HUES6 (cell line): ENCODE measurements at regions not wholly inside any gene's neighbourhood (a gene's known extent, or its start where the extent isn't known, plus 50 kb on each side); places are given as distances from the start of the nearest gene placed in this dataset.

Source experiments
- H3K27ac ChIP-seq: 2 replicates; pipeline ENCODE4 v1.7.0; 2013; ENCODE audit warnings: low read depth, mild to moderate bottlenecking, low read length, inconsistent platforms
- H3K27me3 ChIP-seq: 2 replicates; pipeline ENCODE4 v1.6.1; 2013; ENCODE audit warnings: low read length; ENCODE audit not compliant: control insufficient read depth, insufficient read depth
- H3K36me3 ChIP-seq: 2 replicates; pipeline ENCODE4 v1.6.1; 2013; ENCODE audit warnings: low read length; ENCODE audit not compliant: control insufficient read depth, insufficient read depth
- H3K4me1 ChIP-seq: 2 replicates; pipeline ENCODE4 v1.6.1; 2013; ENCODE audit warnings: low read length; ENCODE audit not compliant: control insufficient read depth, insufficient read depth
- H3K4me3 ChIP-seq: 2 replicates; pipeline ENCODE4 v1.5.1; 2013; ENCODE audit warnings: low read depth, low read length
- H3K9ac ChIP-seq: one replicate; pipeline ENCODE4 v1.6.1; 2013; ENCODE audit warnings: mild to moderate bottlenecking, low read length
- H3K9me3 ChIP-seq: 2 replicates; pipeline ENCODE4 v1.6.1; 2013; ENCODE audit warnings: low read depth, low read length; ENCODE audit not compliant: control insufficient read depth, insufficient read depth

DNA sequence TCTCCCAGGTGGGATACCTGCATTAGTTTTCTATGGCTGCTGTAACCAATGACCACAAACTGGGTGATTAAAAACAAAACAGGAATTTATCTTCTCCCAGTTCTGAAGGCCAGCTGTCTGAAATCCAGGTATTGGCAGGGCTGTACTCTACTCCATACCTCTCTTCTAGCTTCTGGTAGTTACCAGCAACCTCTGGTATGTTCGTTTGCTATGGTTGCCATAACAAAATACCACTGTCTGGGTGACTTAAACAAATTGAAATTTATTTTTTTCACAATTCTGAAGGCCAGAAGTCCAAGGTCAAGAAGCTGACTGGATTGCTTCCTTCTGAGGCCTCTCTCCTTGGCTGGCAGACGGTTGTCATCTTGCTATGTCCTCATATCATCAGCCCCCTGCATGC, 642.1 kb upstream of the TENM3 start:
- H3K36me3 ChIP-seq: no peaks in the 10 kb centered on the region
- H3K27me3 ChIP-seq: no peaks in the 10 kb centered on the region
- no peak overlapping the region for H3K4me3 ChIP-seq
- no peaks in the 10 kb centered on the region for H3K4me1 ChIP-seq
- H3K9me3 ChIP-seq: no peaks in the 10 kb centered on the region
- H3K9ac ChIP-seq: no peak overlapping the region
- no peak overlapping the region for H3K27ac ChIP-seq

DNA sequence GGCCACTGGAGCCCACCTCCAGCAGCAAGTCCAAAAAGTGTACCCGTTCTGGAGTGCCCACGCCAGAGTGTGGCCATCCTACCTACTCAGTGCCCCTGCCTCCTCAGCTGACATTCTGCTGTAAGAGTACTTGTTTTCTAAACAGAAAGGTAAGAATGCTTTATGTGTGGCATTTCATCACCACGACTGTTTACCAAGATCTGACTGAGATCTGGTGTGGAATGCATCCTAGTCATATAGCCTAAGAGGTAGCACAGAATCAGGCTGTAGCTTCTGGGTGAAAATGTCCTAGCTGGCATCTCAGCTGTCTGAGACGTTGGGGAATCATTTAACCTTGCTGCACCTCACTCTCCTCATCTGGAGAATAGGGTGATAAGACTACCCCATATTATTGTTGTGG, 638.7 kb upstream of the TENM3 start:
- Histone ChIP-seq H3K27me3 (no peaks in the 10 kb centered on the region), H3K4me3 (no peak overlapping the region), H3K4me1 (0 out of 2 replicates have a peak, but pooled peaks cover 6% of the 10 kb centered on the region)

DNA sequence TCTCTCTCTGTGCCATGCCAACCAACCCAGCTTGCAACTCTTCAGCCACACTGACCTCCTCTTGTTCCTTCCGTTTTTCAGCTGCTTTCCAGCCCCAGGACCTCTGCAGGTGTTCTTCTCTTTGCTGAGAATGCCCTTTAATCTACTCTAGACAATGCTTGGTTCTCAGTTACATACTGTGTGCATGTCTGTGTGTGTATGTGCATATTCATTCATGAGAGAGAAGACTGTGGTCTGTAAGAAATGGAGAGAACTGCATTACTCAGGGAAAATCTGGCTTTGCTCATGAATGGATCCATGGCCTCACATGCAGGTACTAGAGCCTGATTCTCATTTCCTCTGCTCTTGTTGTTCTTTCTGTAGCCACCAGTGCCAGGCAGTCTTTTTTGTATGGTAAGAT, 636.9 kb upstream of the TENM3 start:
- H3K27me3 ChIP-seq: no peaks in the 10 kb centered on the region
- H3K9ac ChIP-seq: no peak overlapping the region
- H3K27ac ChIP-seq: no peak overlapping the region
- no peak overlapping the region for H3K4me3 ChIP-seq
- H3K36me3 ChIP-seq: no peaks in the 10 kb centered on the region
- 0 out of 2 replicates have a peak, but pooled peaks cover 6% of the 10 kb centered on the region for H3K4me1 ChIP-seq
- no peaks in the 10 kb centered on the region for H3K9me3 ChIP-seq

More for the DNA sequence above, 638.7 kb upstream of the TENM3 start:
- H3K9me3 ChIP-seq: no peaks in the 10 kb centered on the region
- H3K36me3 ChIP-seq: no peaks in the 10 kb centered on the region
- no peak overlapping the region for H3K9ac ChIP-seq
- H3K27ac ChIP-seq: no peak overlapping the region

DNA sequence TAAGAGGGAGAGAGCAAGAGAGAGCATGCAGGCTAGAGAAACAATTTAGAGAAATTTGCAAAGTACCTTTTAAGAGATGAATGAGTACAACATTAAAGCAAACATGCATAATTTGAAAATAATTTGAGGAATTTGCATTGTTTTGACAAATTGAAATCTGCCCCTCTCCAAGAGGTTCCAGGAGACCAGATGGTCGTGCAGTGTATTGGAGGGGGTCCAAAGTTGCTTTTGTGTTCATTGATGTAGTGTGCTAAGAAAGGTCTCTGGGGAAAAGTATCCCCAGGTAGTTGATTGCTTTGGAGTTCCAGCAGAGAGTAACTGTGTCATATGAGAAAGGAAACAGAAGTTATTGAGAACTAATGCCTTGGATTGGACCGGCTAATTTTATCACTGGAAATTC, 635.0 kb upstream of the TENM3 start:
- H3K9ac ChIP-seq: no peak overlapping the region
- H3K36me3 ChIP-seq: no peaks in the 10 kb centered on the region
- H3K27ac ChIP-seq: no peak overlapping the region
- no peaks in the 10 kb centered on the region for H3K27me3 ChIP-seq
- H3K9me3 ChIP-seq: no peaks in the 10 kb centered on the region
- peaks cover 6% of the 10 kb centered on the region; the same call in 1 of the 2 replicates for H3K4me1 ChIP-seq
- H3K4me3 ChIP-seq: no peak overlapping the region

DNA sequence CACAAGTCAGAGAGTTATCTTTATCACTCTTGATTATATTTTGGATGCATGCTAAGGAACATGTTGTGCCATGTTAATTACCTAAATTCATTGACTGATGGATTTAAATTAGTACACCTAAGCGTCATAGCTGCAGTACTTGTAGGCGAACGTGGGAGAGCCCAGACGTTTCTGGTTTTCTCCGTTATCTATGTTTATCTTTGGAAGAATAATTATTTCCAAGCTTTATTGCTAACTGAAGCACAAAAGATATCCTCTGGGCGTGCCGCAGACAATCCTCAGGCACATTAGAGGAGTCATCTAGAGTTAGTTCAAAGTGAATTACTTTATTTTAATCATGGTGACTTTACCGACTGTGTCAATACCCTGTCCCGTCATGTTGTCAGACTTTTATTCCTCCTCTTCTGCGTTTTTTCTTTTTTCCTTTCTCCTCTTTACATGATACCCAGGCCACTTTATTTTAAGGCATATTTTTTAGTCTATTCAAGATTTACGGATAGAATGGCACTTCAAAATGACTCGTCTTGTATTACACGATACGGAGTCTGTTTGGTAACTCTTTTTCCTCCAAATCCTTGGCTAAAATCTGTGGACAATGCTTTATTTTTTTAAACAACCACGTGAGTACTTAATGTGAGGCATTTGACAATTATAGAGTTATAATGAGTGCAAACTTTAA, 632.0 kb upstream of the TENM3 start:
- Histone ChIP-seq H3K27ac (no peak overlapping the region), H3K4me1 (peaks cover 6% of the 10 kb centered on the region; the same call in 1 of the 2 replicates), H3K36me3 (no peaks in the 10 kb centered on the region), H3K27me3 (no peaks in the 10 kb centered on the region), H3K9me3 (no peaks in the 10 kb centered on the region), H3K9ac (no peak overlapping the region), H3K4me3 (no peak overlapping the region)

DNA sequence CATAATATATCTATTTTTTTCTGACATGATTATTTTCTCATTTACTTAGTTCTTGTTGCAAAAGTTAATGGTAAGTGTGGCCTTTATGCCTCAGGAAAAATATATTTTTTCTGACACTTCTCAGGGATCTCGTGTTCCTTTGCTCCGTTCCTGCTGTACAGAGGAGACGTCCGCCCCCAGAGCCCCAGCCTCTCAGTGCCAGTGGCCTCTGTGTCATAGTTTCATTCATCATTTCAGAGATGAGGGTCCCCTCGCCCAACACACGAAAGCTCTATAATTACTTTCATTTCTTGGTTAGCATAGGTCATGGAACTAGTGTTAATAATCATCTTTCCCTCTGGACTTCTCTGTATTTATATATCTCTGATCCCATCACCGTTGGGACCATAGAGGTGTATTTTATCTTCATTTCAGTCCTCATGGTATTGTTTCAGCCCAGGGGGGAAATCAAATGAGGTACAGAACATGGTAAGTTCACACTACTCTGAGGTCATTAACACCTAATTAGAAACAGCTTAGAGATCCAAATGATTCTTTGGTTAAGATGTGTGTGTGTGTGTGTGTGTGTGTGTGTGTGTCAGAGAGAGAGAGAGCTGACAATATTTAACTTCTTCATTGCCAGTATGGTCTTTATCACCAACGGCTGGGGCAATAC, 631.1 kb upstream of the TENM3 start:
- no peaks in the 10 kb centered on the region for H3K36me3 ChIP-seq
- no peak overlapping the region for H3K9ac ChIP-seq
- H3K9me3 ChIP-seq: no peaks in the 10 kb centered on the region
- no peak overlapping the region for H3K27ac ChIP-seq
- H3K4me3 ChIP-seq: no peak overlapping the region
- no peaks in the 10 kb centered on the region for H3K27me3 ChIP-seq
- H3K4me1 ChIP-seq: peaks cover 6% of the 10 kb centered on the region; the same call in 1 of the 2 replicates

DNA sequence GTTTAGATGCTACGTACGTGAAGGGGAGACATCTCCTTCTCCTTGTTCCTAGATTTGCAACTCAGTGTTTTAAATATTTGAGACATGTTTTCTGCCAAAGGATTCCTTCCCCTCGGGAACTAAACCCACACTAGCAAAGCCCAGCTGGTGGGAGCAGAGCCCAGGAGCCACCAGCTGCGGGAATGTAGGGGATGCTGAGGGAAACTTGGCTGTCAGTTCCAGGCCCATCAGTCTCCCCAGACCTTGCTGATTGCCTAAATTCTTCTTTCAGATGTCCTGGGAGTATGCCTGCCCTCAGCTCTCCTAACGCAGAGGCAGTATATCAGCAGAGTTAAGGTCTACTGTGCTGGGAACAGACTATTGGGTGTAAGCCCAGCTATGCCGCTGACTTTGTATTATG, 630.0 kb upstream of the TENM3 start:
- Histone ChIP-seq H3K36me3 (no peaks in the 10 kb centered on the region), H3K4me1 (peaks cover 6% of the 10 kb centered on the region; the same call in 1 of the 2 replicates), H3K27me3 (no peaks in the 10 kb centered on the region), H3K9ac (no peak overlapping the region), H3K9me3 (no peaks in the 10 kb centered on the region), H3K4me3 (no peak overlapping the region), H3K27ac (no peak overlapping the region)

DNA sequence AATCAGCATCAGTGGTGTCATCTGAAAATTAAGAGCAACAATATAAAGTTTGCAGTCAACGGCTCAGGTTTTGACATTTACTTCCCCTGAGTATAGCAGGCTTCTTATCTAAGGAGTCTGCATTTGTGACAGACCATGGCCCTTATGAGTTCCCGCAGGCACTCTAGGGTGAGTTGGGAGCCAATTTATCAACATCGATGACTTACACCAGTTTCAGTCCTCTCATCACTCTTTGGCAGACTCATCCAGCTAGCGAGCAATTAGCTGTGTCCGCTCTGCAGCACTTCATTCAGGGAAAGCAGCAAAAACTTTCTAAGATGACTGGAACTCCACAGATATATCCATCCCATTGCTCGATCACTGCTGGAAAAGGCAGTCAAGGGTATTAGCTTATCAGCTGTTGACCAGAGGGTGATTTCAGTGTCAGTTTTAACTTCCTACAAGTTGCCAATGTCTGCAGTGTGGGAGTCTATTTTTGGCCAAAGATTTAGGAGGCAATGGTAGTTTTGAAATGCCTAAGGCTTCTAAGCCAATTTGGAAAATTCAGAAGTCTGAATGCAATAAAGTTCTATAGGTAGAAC, 625.1 kb upstream of the TENM3 start:
- Histone ChIP-seq H3K4me1 (no peaks in the 10 kb centered on the region; the same call in 1 of the 2 replicates), H3K9me3 (no peaks in the 10 kb centered on the region), H3K36me3 (no peaks in the 10 kb centered on the region), H3K9ac (no peak overlapping the region), H3K4me3 (no peak overlapping the region), H3K27me3 (no peaks in the 10 kb centered on the region), H3K27ac (no peak overlapping the region)

DNA sequence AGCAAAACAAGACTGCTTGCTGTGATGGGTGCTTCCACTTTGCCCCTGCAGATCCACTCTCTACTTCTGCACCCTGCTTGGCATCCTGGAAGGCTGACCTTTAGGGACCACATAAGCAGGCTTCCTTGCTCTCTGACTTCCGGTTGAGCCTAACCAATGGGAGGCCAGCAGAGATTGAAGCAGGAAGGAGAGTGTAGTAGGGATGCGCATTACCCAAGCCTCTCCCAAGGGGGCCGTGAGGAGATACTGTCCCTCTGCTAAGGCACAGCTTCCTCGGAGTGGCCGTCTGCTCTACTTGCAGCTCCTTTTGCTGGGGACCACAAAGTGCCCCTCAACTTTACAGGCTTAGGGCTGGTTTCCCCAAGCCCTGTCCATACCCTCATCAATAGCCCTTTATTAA, 624.3 kb upstream of the TENM3 start:
- Histone ChIP-seq H3K9me3 (no peaks in the 10 kb centered on the region), H3K4me1 (no peaks in the 10 kb centered on the region), H3K27ac (no peak overlapping the region), H3K9ac (no peak overlapping the region), H3K4me3 (no peak overlapping the region), H3K27me3 (no peaks in the 10 kb centered on the region), H3K36me3 (no peaks in the 10 kb centered on the region)

DNA sequence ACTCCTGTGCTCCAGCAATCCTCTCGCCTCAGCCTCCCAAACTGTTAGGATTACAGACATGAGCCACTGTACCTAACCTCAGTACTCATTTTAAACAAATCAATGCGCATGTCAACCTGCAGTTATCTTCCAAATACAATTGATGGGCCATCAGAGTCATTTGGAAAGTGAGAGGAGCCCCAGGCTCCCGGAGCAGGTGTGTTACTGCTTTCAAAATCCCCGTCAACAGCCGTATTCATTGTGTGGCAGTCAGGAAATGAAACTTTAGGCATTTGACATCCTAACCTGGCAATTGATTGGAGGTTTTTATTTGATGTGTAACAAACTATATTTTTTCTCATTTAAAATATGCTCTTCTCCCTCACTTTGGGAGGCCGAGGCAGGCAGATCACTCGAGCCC, 623.6 kb upstream of the TENM3 start:
- Histone ChIP-seq H3K9ac (no peak overlapping the region), H3K9me3 (no peaks in the 10 kb centered on the region), H3K27me3 (no peaks in the 10 kb centered on the region), H3K4me1 (no peaks in the 10 kb centered on the region), H3K4me3 (no peak overlapping the region), H3K27ac (no peak overlapping the region), H3K36me3 (no peaks in the 10 kb centered on the region)
